H9 (cell line): ENCODE measurements at regions not wholly inside any gene's neighbourhood (a gene's known extent, or its start where the extent isn't known, plus 50 kb on each side); places are given as distances from the start of the nearest gene placed in this dataset.

ENCODE experiments used
- DNase-seq: peaks from one replicate; pipeline ENCODE4 v3.0.0-alpha.2; 2017
- H2AFZ ChIP-seq: one replicate; pipeline ENCODE4 v1.6.1; 2013; ENCODE audit warnings: mild to moderate bottlenecking, low read length, control low read depth, moderate library complexity
- H2AK5ac ChIP-seq: 2 replicates; pipeline ENCODE4 v1.6.1; 2013; ENCODE audit warnings: low read length, control low read depth, mixed read lengths; ENCODE audit not compliant: insufficient read length
- H2BK120ac ChIP-seq: one replicate; pipeline ENCODE4 v1.6.1; 2013; ENCODE audit warnings: low read depth, mild to moderate bottlenecking, low read length, control low read depth, inconsistent platforms; ENCODE audit not compliant: poor library complexity, severe bottlenecking
- H2BK12ac ChIP-seq: 2 replicates; pipeline ENCODE4 v1.6.1; 2013; ENCODE audit warnings: low read length, control low read depth, mixed read lengths, low read depth; ENCODE audit not compliant: insufficient read length
- H2BK15ac ChIP-seq: 2 replicates; pipeline ENCODE4 v1.6.1; 2013; ENCODE audit warnings: low read depth, low read length, control low read depth
- H2BK20ac ChIP-seq: one replicate; pipeline ENCODE4 v1.6.1; 2013; ENCODE audit warnings: low read depth, mild to moderate bottlenecking, low read length, control low read depth, inconsistent platforms; ENCODE audit not compliant: poor library complexity, severe bottlenecking
- H2BK5ac ChIP-seq: 2 replicates; pipeline ENCODE4 v1.6.1; 2013; ENCODE audit warnings: low read length, control low read depth, mixed read lengths; ENCODE audit not compliant: insufficient read length
- H3K14ac ChIP-seq: 2 replicates; pipeline ENCODE4 v1.6.1; 2013; ENCODE audit warnings: low read length, control low read depth; ENCODE audit not compliant: insufficient read depth
- H3K18ac ChIP-seq: 2 replicates; pipeline ENCODE4 v1.6.1; 2013; ENCODE audit warnings: low read depth, mild to moderate bottlenecking, mixed read lengths, low read length, control low read depth; ENCODE audit not compliant: insufficient read length
- H3K23ac ChIP-seq: 2 replicates; pipeline ENCODE4 v1.6.1; 2013; ENCODE audit warnings: low read length, control low read depth, mixed read lengths, low read depth; ENCODE audit not compliant: insufficient read length
- H3K23me2 ChIP-seq: 2 replicates; pipeline ENCODE4 v1.6.1; 2013; ENCODE audit warnings: low read depth, mild to moderate bottlenecking, mixed read lengths, low read length, control low read depth; ENCODE audit not compliant: insufficient read length, poor library complexity, severe bottlenecking
- H3K27ac ChIP-seq: 2 replicates; pipeline ENCODE4 v1.5.1; 2013; ENCODE audit warnings: low read length, control low read depth, mixed read lengths, low read depth; ENCODE audit not compliant: insufficient read length
- H3K27me3 ChIP-seq: 2 replicates; pipeline ENCODE4 v1.6.1; 2013; ENCODE audit warnings: low read length, control low read depth, inconsistent platforms; ENCODE audit not compliant: insufficient read depth
- H3K4ac ChIP-seq: 2 replicates; pipeline ENCODE4 v1.6.1; 2013; ENCODE audit warnings: low read depth, mild to moderate bottlenecking, control low read depth, inconsistent platforms, low read length, moderate library complexity
- H3K4me1 ChIP-seq: 2 replicates; pipeline ENCODE4 v1.6.1; 2013; ENCODE audit warnings: low read length, control low read depth, inconsistent platforms; ENCODE audit not compliant: insufficient read depth
- H3K4me2 ChIP-seq: 2 replicates; pipeline ENCODE4 v1.6.1; 2013; ENCODE audit warnings: low read length, control low read depth, mixed read lengths; ENCODE audit not compliant: insufficient read length, insufficient read depth
- H3K56ac ChIP-seq: 2 replicates; pipeline ENCODE4 v1.6.1; 2013; ENCODE audit warnings: low read depth, mild to moderate bottlenecking, mixed read lengths, low read length, control low read depth; ENCODE audit not compliant: insufficient read length
- H3K79me1 ChIP-seq: 2 replicates; pipeline ENCODE4 v1.6.1; 2013; ENCODE audit warnings: low read depth, mild to moderate bottlenecking, moderate library complexity, low read length, control low read depth, inconsistent platforms; ENCODE audit not compliant: insufficient read depth, poor library complexity, severe bottlenecking
- H3K79me2 ChIP-seq: 2 replicates; pipeline ENCODE4 v1.6.1; 2013; ENCODE audit warnings: low read length, control low read depth, inconsistent platforms; ENCODE audit not compliant: insufficient read depth
- H3K9ac ChIP-seq: 2 replicates; pipeline ENCODE4 v1.6.1; 2013; ENCODE audit warnings: low read length, control low read depth, mixed read lengths; ENCODE audit not compliant: insufficient read length; ENCODE audit errors: extremely low read depth
- H3K9me3 ChIP-seq: one replicate; pipeline ENCODE4 v1.6.1; 2013; ENCODE audit warnings: low read depth, low read length, inconsistent platforms; ENCODE audit not compliant: control insufficient read depth
- H3T11ph ChIP-seq: one replicate; pipeline ENCODE4 v1.6.1; 2013; ENCODE audit warnings: mild to moderate bottlenecking, low read length, control low read depth, inconsistent platforms
- H4K20me1 ChIP-seq: one replicate; pipeline ENCODE4 v1.6.1; 2013; ENCODE audit not compliant: control insufficient read depth, insufficient read length, insufficient read depth
- H4K5ac ChIP-seq: 2 replicates; pipeline ENCODE4 v1.6.1; 2013; ENCODE audit warnings: low read depth, mild to moderate bottlenecking, mixed read lengths, low read length, control low read depth; ENCODE audit not compliant: insufficient read length
- H4K8ac ChIP-seq: replicated peaks from 2 replicates; pipeline ENCODE4 v1.6.1; 2013; ENCODE audit warnings: low read length, control low read depth, mixed read lengths, low read depth; ENCODE audit not compliant: insufficient read length
- H4K91ac ChIP-seq: 2 replicates; pipeline ENCODE4 v1.6.1; 2013; ENCODE audit warnings: low read depth, mild to moderate bottlenecking, moderate library complexity, mixed read lengths, low read length, control low read depth; ENCODE audit not compliant: insufficient read length
- H3K27ac Mint-ChIP-seq, 3 experiments: 2 replicates in 2 of 3; 3 replicates in 1 of 3; pipeline ENCODE4 v1.8.0; 2020 to 2021; ENCODE audit warnings: mixed read lengths in 3 of 3, mild to moderate bottlenecking in 1 of 3, moderate library complexity in 1 of 3
- H3K27me3 Mint-ChIP-seq: 2 replicates; pipeline ENCODE4 v1.8.0; 2021; ENCODE audit warnings: low read depth, mild to moderate bottlenecking, moderate library complexity, mixed read lengths
- H3K36me3 Mint-ChIP-seq, 3 experiments: 2 replicates in 2 of 3; 3 replicates in 1 of 3; pipeline ENCODE4 v1.8.0; 2020 to 2021; ENCODE audit warnings: low read depth in 3 of 3, mixed read lengths in 3 of 3; ENCODE audit not compliant: insufficient read depth in 1 of 3
- H3K4me1 Mint-ChIP-seq, 2 experiments: 2 replicates each; pipeline ENCODE4 v1.8.0; 2020; ENCODE audit warnings: mixed read lengths in 2 of 2
- H3K4me3 Mint-ChIP-seq, 2 experiments: 2 replicates in 1 of 2; 3 replicates in 1 of 2; pipeline ENCODE4 v1.8.0; 2020 to 2021; ENCODE audit warnings: mild to moderate bottlenecking in 2 of 2, mixed read lengths in 2 of 2, moderate library complexity in 1 of 2
- H3K9me3 Mint-ChIP-seq, 2 experiments: 2 replicates in 1 of 2; 3 replicates in 1 of 2; pipeline ENCODE4 v1.8.0; 2020; ENCODE audit warnings: mild to moderate bottlenecking in 2 of 2, mixed read lengths in 2 of 2, moderate library complexity in 1 of 2
- CTCF ChIP-seq: fragments of 200-600 bp; sonication (generic); conservative IDR thresholded peaks from 3 replicates; pipeline ENCODE4 v1.8.0; 2021; ENCODE audit warnings: antibody characterized with exemption, mild to moderate bottlenecking
- WGBS: extraction: QIAGEN DNeasy Blood & Tissue Kit; methylation state at CpG from one replicate; pipeline ENCODE4 v1.1.7; 2013; ENCODE audit warnings: missing lambda C conversion rate, low lambda C conversion rate, mixed read lengths; ENCODE audit not compliant: insufficient read length; ENCODE audit errors: extremely low coverage; 5-methylcytosine and 5-hydroxymethylcytosine counted together

- H2BK15ac ChIP-seq = no peak overlapping the region
- no peak overlapping the region for H2AFZ ChIP-seq
- no peak overlapping the region for H4K5ac ChIP-seq
- TF ChIP-seq CTCF = peak; percentile 62
- H3K56ac ChIP-seq = no peak overlapping the region
- no peak overlapping the region for H4K91ac ChIP-seq
- H3K4me1 Mint-ChIP-seq = peaks cover 4 to 6% of the 10 kb centered on the region in 2 experiments; a peak in 3 of 4 replicates
- H3K27me3 Mint-ChIP-seq = no peaks in the 10 kb centered on the region
- no peaks in the 10 kb centered on the region for H3K79me1 ChIP-seq
- H4K20me1 ChIP-seq = no peaks in the 10 kb centered on the region
- no peak overlapping the region for H3K27ac ChIP-seq
- no peak overlapping the region for H3K23ac ChIP-seq
- no peak overlapping the region for H4K8ac ChIP-seq
- H3K27ac Mint-ChIP-seq = no peak overlapping the region; a peak in 1 of 7 replicates
- H3K18ac ChIP-seq = no peak overlapping the region
- peaks cover 6 to 7% of the 10 kb centered on the region in 2 experiments; a peak in 4 of 5 replicates for H3K9me3 Mint-ChIP-seq
- peaks cover 0 to 7% (median 2%) of the 10 kb centered on the region in 3 experiments; a peak in 5 of 7 replicates for H3K36me3 Mint-ChIP-seq
- H2BK20ac ChIP-seq = no peak overlapping the region
- H3K9ac ChIP-seq = no peak overlapping the region
- H3K4me2 ChIP-seq = no peak overlapping the region
- no peak overlapping the region for H2BK5ac ChIP-seq
- no peaks in the 10 kb centered on the region for H3K9me3 ChIP-seq
- H2AK5ac ChIP-seq = no peak overlapping the region
- DNase-seq = no peak
- no peak overlapping the region for H2BK120ac ChIP-seq
- no peaks in the 10 kb centered on the region for H3K23me2 ChIP-seq
- no peaks in the 10 kb centered on the region for H3K4me1 ChIP-seq
- no peaks in the 10 kb centered on the region for H3K27me3 ChIP-seq
- H3K4ac ChIP-seq = no peak overlapping the region
- WGBS = no CpG with 5 or more reads among the region's 4 CpGs
- no peak overlapping the region for H3T11ph ChIP-seq
- no peak overlapping the region for H2BK12ac ChIP-seq
- H3K14ac ChIP-seq = no peak overlapping the region
- H3K4me3 Mint-ChIP-seq = no peak overlapping the region
- no peaks in the 10 kb centered on the region for H3K79me2 ChIP-seq
These were observed 62.3 kb upstream of the ACYP2 start for GRCh38 chr2:54052825-54053718.
